ENCODE measurements at regions not wholly inside any gene's neighbourhood (a gene's known extent, or its start where the extent isn't known, plus 50 kb on each side); places are given as distances from the start of the nearest gene placed in this dataset.

GRCh38 chr13:87906411-87906810 lies 235.2 kb downstream of the SLITRK5 start:
- TF ChIP-seq, protein P1, sequence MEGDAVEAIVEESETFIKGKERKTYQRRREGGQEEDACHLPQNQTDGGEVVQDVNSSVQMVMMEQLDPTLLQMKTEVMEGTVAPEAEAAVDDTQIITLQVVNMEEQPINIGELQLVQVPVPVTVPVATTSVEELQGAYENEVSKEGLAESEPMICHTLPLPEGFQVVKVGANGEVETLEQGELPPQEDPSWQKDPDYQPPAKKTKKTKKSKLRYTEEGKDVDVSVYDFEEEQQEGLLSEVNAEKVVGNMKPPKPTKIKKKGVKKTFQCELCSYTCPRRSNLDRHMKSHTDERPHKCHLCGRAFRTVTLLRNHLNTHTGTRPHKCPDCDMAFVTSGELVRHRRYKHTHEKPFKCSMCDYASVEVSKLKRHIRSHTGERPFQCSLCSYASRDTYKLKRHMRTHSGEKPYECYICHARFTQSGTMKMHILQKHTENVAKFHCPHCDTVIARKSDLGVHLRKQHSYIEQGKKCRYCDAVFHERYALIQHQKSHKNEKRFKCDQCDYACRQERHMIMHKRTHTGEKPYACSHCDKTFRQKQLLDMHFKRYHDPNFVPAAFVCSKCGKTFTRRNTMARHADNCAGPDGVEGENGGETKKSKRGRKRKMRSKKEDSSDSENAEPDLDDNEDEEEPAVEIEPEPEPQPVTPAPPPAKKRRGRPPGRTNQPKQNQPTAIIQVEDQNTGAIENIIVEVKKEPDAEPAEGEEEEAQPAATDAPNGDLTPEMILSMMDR (IDR thresholded peaks at IDR 0.05), result no peak
- TF ChIP-seq POLR2A (IDR thresholded peaks at IDR 0.05), result no peak

Data from esophagus squamous epithelium (tissue), 4 donors.